ENCODE measurements at regions not wholly inside any gene's neighbourhood (a gene's known extent, or its start where the extent isn't known, plus 50 kb on each side); places are given as distances from the start of the nearest gene placed in this dataset.
"Not testable (repeated sequence)": the region's sequence is repeated elsewhere in the genome, so short reads cannot be mapped to it uniquely, and the experiment has no call there.

GRCh38 chr1:55894521-55894920, 679.4 kb upstream of the USP24 start:
- DNase-seq, result no peak

DNA sequence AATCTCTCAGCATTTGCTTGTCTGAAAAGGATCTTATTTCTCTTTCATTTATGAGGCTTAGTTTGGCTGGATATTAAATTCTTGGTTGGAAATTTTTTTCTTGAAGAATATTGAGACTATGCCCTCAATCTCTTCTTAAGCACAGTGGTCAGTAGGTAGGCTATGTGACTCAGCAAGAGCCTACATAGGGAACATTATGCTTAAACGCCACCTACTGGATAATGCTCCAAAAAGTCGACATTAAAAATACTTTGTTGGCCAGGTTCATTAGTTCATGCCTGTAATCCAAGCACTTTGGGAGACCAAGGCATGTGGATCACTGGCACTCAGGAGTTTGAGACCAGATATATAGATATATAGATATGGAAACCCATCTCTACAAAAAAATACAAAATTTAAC, 678.0 kb upstream of the USP24 start:
- DNase-seq, result no peak

- DNase-seq, result no peak
Measured at GRCh38 chr1:55888685-55889317, 673.6 kb upstream of the USP24 start.

DNA sequence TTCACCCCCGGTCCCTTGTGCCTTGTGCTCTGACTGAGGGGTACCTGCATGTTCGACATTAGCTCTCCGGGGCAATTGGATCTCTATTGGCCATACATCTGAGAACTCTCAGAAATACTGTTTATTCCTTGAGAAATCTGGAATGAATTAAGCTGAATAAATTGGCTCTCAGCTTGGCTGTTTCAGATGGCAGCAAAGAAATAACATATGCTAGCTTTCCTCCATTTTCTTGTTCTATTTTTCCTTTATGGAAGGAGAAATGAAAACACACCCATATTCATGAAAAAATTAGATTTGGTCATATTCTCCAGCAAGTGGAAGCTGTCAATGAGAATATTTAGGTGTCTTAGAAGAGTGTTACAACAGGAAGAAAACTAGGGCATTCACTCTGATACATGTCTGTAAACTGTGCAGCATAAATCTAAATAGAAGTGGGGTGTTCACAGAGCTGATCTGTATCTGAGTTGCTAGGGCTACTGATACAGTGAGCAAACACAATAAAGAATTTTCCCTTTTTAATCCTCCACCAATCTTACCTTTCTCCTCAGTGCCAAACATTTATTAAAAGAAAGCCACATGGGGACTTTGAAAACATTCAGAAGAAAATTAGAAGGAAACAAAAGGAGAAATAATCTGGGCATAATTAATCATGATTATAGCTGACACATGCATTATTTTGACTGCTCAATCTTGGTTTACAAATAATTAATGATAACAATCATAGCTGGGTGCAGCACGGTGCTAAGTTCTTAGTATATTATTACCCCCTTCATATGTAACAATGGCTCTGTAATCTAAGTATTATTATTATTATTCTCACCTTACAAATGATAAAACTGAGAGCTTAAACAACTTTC, 671.9 kb upstream of the USP24 start:
- DNase-seq, result no peak

DNA sequence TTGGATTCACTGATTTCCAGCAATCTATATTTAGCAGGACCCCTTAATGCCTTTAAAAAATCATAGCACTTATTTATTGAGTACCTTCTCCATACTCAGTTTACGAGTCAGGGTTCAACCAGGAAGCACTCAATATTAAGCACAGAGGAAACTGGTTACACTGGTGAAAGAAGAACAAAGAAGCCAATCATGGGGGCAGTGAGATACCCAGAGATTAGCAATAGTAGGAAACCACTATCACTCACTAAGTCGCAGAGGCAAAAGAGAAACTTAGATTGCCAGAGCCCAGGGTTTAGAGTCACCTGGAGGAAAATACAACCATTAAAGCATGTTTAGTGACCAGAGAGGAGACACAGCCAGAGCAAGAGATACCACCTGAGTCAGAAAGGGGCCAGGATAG, 670.5 kb upstream of the USP24 start:
- DNase-seq, result no peak

DNA sequence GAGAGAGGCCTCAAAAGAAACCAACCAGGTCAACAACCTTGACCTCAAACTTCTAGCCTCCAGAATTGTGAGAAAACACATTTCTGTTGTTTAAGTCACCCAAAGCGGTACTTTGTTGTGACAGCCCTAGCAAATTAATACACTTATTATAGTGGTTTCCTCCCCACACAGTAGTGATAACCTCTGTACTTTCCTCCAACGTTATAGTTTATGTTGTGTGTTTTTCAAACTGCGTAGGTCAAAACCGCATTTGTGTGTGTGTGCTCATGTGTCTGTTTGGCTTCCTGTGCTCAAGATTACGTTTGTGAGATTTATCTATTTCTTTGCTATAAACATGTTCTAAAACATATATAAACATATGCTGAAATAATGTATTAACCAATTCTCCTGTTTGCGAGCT, 667.8 kb upstream of the USP24 start:
- no peak for DNase-seq

- DNase-seq, result no peak
Measured at GRCh38 chr1:55879346-55879745, 664.2 kb upstream of the USP24 start.

DNA sequence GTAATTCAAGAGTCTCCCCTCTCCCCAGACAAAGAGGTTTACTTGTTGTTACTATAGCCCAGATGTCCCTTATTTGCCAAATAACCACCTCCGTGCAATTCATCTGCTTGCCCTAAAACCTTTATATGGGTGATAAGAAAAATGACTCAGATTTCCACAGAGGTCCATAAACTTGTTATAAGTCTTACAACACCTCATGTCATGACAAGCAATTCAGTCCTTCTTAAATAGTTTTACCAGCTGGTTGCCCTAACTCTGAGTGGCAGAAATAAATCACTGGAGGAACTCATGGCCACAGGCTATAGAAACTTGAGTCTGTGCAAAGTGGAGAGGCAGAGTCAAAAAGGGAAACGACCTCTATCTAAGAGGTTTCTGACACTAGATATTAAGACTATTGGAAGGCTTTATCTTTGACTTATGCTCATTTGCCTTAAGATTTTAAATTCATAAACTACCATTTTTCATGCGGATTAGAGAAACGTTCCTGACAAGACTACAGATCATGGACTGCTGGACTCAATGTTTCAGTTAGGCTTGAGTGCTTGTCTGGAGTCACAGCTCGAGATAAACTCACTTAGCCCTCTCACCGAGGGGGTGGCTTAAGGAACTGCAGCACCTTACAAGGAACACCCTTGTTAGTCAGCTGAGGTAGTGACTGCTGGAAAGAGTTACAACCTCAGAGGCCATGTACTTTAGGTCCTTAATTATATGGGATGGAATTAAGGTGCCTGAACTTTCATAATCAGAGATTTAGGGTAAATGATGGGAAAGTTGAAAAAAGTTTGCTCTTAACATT, 662.5 kb upstream of the USP24 start:
- no peak for DNase-seq

DNA sequence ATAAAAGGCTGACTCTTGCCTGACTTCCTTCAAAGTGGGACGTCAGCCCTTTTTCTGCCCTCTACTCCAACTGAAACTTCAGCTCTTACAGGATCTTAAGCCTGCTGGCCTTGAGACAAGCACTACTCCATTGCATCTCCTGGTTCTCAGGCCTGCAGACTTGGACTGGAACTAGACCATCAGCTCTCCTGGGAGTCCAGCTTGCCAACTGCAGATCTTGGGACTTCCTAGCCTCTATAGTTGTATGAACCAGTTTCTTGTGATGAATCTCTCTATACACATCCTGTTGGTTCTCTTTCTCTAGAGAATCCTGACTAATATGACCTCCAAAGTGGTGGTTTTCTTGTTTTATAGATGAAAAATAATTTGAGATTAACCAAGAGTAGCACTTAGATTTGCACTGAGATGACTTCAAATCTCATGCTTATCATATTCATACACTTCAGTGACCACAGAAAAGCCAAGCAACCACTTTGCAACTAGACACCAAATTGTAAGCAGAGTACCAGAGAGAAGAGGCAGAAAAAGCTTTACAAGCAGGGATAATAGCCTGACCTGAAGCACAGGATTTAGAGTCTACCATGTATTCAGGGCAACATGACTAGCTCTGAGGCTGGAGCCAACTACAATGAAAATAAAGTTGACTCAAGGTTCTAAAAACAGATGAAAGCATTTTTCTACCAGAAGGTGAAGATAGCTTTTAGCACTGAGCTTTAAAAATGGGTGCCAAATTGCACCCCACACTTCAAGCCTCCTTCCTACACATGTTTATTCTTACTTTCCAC, 661.3 kb upstream of the USP24 start:
- DNase-seq, result peak in 1 of 2 experiments; percentile 45

DNA sequence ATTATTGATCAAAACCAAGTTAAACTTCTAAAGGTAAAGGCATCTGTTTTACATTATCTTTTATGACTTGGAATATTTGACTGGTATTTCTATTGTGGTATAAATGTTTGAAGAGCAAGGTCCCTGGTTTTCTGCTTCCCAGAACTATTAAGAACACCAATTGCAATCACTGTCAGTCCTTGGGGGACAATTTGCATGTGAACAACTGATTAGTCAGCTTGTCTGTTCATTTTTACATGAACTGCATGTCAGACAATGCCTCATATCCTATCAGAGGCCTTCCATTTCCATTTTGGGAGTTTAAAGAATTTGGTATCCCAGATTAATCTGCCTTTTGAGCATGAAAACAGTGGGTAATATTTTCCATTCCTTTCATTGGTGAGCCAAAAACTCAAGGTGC, 654.9 kb upstream of the USP24 start:
- no peak for DNase-seq

- DNase-seq, result peak; percentile 44 to 48
Measured at GRCh38 chr1:55869065-55869464, 653.9 kb upstream of the USP24 start.

DNA sequence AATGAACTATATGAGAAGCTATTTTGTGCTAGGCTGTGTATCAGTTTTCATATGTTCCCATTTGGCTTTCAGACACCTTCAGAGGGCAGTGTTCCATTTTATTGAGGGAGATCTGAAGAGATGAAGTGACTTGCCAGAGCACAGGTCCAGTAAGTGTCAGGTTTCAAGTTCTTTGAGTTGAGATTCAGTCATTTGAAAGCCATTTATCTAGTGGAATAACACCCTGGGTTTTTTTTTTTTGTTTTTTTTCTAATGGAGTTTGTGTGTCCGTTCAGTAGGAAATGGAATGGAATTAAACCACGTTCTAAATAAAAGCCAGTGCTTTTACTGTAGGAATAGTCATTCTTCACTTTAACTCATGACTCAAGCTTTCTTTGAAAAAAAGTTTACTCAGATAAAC, 652.9 kb upstream of the USP24 start:
- peak in 1 of 2 experiments; percentile 52 for DNase-seq

- no peak for DNase-seq
Measured at GRCh38 chr1:55867304-55867843, 652.2 kb upstream of the USP24 start.

- DNase-seq, result not testable (repeated sequence)
Measured at GRCh38 chr1:55865778-55866177, 650.6 kb upstream of the USP24 start.

- DNase-seq, result no peak
Measured at GRCh38 chr1:55864251-55864650, 649.1 kb upstream of the USP24 start.

- DNase-seq, result no peak
Measured at GRCh38 chr1:55861676-55862340, 646.6 kb upstream of the USP24 start.

DNA sequence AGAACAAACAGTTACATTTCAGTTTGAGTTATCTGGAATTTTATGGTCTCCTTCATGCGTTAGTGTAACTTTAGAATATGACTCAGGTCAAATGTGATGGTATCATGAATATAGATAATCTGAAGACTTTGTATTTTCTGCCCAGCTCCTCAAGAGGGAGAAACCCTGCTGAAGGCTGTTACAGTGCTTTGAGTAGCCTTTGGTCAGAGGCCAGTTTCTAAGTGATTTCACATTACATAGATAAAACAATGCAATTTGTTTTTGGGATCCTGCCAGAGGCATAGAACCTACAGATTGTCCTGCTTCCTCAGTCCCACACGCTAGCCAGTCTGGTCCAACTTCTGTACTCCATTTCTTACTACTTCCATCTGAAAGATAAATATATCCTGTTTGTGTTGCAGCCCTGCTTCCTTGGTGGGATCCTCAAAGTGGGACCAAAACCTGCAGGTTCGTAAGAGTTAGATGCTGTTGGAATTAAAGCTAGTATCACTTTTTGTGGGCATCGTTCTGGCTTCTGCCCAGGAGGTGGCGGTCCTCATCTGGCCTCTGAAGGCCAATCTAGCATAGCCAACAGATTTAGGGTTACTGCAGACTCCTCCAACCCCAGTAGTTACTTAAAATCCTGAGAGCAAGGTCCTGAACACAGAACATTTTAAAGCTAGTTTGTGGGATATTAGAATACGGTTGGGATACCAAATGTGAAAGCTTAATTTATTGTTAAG, 645.8 kb upstream of the USP24 start:
- no peak for DNase-seq

DNA sequence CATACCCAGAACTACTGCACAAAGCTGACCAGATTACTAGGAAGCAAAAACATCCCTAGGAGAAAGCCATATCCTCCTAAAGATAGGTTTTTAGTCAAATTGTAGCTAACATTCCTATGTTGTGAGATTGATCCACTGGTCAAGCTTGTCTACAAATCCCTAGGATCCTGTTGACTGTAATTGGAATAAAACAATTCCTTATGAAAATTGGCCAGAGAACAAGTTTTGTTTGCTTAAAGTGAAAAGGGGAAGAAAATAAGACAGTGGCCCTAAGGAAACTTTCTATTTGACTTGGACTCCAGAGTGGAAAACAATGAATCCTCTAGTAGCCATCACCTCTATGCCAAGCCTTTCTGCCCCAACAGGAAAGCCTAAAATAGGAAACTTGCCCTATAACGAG, 645.2 kb upstream of the USP24 start:
- DNase-seq, result no peak

DNA sequence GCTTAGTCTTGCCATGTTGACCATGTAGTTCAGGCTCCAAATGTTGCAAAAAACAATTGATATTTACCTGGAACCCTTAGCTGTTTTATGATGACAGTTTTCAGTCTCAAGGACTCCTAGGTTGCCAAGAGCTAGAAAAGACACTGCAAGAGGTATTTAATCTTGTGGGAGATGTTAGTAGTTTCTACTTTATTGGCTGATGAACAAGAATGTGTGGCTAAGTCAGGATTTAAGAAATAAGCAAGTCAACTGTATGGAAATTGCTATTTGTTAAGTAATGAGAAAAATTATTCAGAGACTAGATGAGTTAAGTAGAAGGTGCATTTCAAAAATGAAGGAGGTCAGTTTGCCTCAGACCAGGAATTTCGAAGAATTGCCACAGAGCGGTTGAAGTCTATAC, 639.7 kb upstream of the USP24 start:
- DNase-seq, result no peak

DNA sequence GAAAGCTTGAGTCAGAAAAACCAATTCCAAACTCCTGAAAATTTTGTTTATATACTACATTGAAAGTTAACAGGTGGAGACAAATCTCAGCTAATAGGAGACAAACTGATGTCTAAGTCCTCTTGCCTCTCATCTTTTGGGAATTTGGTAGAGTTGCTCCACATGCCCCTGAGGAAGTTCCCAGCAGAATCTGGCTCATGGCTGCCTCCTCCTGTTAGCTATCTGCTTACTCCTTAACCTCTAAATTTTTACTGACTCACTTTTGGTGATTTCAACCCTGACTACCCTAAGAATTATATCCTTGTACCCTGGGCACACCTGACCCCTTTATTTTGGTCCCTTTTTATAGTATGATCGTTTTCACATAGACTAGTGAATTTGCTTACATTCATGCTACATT, 633.7 kb upstream of the USP24 start:
- DNase-seq, result no peak

- no peak for DNase-seq
Measured at GRCh38 chr1:55846051-55846450, 630.9 kb upstream of the USP24 start.
